ENCODE measurements at regions not wholly inside any gene's neighbourhood (a gene's known extent, or its start where the extent isn't known, plus 50 kb on each side); places are given as distances from the start of the nearest gene placed in this dataset.

GRCh38 chr7:19413443-19413965 lies 268.3 kb upstream of the FERD3L start:
- H3K27me3 ChIP-seq (replicated peaks; ENCODE audit: insufficient read depth), result no peaks in the 10 kb centered on the region
- H3K9me3 ChIP-seq, result no peaks in the 10 kb centered on the region
- DNase-seq (ENCODE audit: low spot score) (no peak), ATAC-seq (ENCODE audit: insufficient number of reproducible peaks, low FRiP score, low read depth) (no peak)
- H3K36me3 ChIP-seq, result no peaks in the 10 kb centered on the region
- TF ChIP-seq CTCF (IDR thresholded peaks at IDR 0.05), result no peak
- H3K4me3 ChIP-seq, result no peak overlapping the region
- no peaks in the 10 kb centered on the region for H3K4me1 ChIP-seq (ENCODE audit: control insufficient read depth in 1 of 2, low read depth in 2 of 2)
- H3K27ac ChIP-seq, result no peak overlapping the region

- H3K9me3 ChIP-seq, result no peaks in the 10 kb centered on the region
- DNase-seq (ENCODE audit: low spot score) (no peak), ATAC-seq (ENCODE audit: insufficient number of reproducible peaks, low FRiP score, low read depth) (no peak)
- H3K36me3 ChIP-seq, result no peaks in the 10 kb centered on the region
- no peaks in the 10 kb centered on the region for H3K27me3 ChIP-seq (replicated peaks; ENCODE audit: insufficient read depth)
- H3K4me3 ChIP-seq, result no peak overlapping the region
- no peak overlapping the region for H3K27ac ChIP-seq
- no peak for TF ChIP-seq CTCF (IDR thresholded peaks at IDR 0.05)
- H3K4me1 ChIP-seq (ENCODE audit: control insufficient read depth in 1 of 2, low read depth in 2 of 2), result no peaks in the 10 kb centered on the region
Observed at GRCh38 chr7:19410691-19411090, 265.5 kb upstream of the FERD3L start.

GRCh38 chr7:19410106-19410505 lies 264.9 kb upstream of the FERD3L start:
- TF ChIP-seq CTCF (IDR thresholded peaks at IDR 0.05), result no peak
- H3K27ac ChIP-seq, result no peak overlapping the region
- H3K27me3 ChIP-seq (replicated peaks; ENCODE audit: insufficient read depth), result no peaks in the 10 kb centered on the region
- no peak overlapping the region for H3K4me3 ChIP-seq
- ATAC-seq (ENCODE audit: insufficient number of reproducible peaks, low FRiP score, low read depth), result no peak
- H3K36me3 ChIP-seq, result no peaks in the 10 kb centered on the region
- no peaks in the 10 kb centered on the region for H3K4me1 ChIP-seq (ENCODE audit: control insufficient read depth in 1 of 2, low read depth in 2 of 2)
- DNase-seq (ENCODE audit: low spot score), result no peak
- no peaks in the 10 kb centered on the region for H3K9me3 ChIP-seq

- H3K4me3 ChIP-seq, result no peak overlapping the region
Observed at GRCh38 chr7:19408706-19409220, 263.5 kb upstream of the FERD3L start.

GRCh38 chr7:19407270-19407669 lies 262.0 kb upstream of the FERD3L start:
- Histone ChIP-seq H3K27ac (no peak overlapping the region), H3K36me3 (no peaks in the 10 kb centered on the region), H3K9me3 (no peaks in the 10 kb centered on the region), H3K4me3 (no peak overlapping the region), H3K27me3 (replicated peaks; ENCODE audit: insufficient read depth) (no peaks in the 10 kb centered on the region), H3K4me1 (ENCODE audit: control insufficient read depth in 1 of 2, low read depth in 2 of 2) (no peaks in the 10 kb centered on the region)
- DNase-seq (ENCODE audit: low spot score) (no peak), ATAC-seq (ENCODE audit: insufficient number of reproducible peaks, low FRiP score, low read depth) (no peak)
- no peak for TF ChIP-seq CTCF (IDR thresholded peaks at IDR 0.05)

More at GRCh38 chr7:19408706-19409220, 263.5 kb upstream of the FERD3L start:
- Histone ChIP-seq H3K36me3 (no peaks in the 10 kb centered on the region), H3K4me1 (ENCODE audit: control insufficient read depth in 1 of 2, low read depth in 2 of 2) (no peaks in the 10 kb centered on the region), H3K27ac (no peak overlapping the region), H3K9me3 (no peaks in the 10 kb centered on the region), H3K27me3 (replicated peaks; ENCODE audit: insufficient read depth) (no peaks in the 10 kb centered on the region)
- DNase-seq (ENCODE audit: low spot score), result no peak
- no peak for TF ChIP-seq CTCF (IDR thresholded peaks at IDR 0.05)
- ATAC-seq (ENCODE audit: insufficient number of reproducible peaks, low FRiP score, low read depth), result no peak

Measured in thoracic aorta (tissue), 2 donors.